ENCODE measurements at regions not wholly inside any gene's neighbourhood (a gene's known extent, or its start where the extent isn't known, plus 50 kb on each side); places are given as distances from the start of the nearest gene placed in this dataset.

DNA sequence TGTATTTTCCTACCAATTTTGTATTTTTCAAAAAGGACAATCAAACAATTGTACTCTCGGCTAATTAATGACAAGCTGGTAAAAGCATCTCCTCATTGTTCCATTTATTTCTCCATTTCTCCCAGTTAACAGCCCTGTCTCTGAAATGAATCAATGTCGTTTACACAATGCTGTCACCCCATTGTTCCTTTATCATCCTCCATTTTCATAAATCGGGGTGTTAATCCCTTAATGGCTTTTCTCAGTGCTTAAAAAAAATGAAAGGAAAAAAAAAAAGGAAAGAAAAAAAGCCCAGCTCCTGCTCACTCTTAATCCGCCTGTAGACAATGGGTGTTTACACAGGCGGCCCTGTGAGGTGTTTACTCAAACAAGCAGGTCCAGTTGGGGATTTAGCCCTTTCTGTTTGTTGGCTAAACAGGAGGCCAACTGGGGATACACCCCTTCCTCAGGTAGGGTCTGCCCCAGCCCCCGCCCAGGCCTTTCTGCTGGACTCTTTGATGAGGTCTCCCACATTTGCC lies 86.8 kb upstream of the SALL1 start:
- ChIA-PET POLR2A (interaction anchor here (0.6 kb wide), 1 partner anchor 50 kb away, joined by 3 read pairs; no protein-coding TSS in a partner anchor), CTCF (ENCODE audit: unreplicated experiment) (no interaction called here)
- H3K4me3 ChIP-seq (ENCODE audit: low read depth, low read length, poor library complexity, severe bottlenecking), result no peak overlapping the region
- BruUV-seq (replicated peaks), result no TSS peak
- no peak overlapping the region for H3K4me2 ChIP-seq (ENCODE audit: low read length)
- no peaks in the 10 kb centered on the region for H3K9me2 ChIP-seq (ENCODE audit: insufficient read depth, low read length)
- no peaks in the 10 kb centered on the region for H3K4me1 ChIP-seq (ENCODE audit: insufficient read depth, low read length, poor library complexity, severe bottlenecking)
- H3K9me3 ChIP-seq (ENCODE audit: low read length), result no peaks in the 10 kb centered on the region
- intact Hi-C loops (cut with micrococcal nuclease; ENCODE audit: unreplicated experiment), result no loop called here
- no peak overlapping the region for H2AFZ ChIP-seq (ENCODE audit: low read length)
- H3K36me3 ChIP-seq (ENCODE audit: insufficient read depth, low read length), result no peaks in the 10 kb centered on the region
- TF ChIP-seq, protein P1, sequence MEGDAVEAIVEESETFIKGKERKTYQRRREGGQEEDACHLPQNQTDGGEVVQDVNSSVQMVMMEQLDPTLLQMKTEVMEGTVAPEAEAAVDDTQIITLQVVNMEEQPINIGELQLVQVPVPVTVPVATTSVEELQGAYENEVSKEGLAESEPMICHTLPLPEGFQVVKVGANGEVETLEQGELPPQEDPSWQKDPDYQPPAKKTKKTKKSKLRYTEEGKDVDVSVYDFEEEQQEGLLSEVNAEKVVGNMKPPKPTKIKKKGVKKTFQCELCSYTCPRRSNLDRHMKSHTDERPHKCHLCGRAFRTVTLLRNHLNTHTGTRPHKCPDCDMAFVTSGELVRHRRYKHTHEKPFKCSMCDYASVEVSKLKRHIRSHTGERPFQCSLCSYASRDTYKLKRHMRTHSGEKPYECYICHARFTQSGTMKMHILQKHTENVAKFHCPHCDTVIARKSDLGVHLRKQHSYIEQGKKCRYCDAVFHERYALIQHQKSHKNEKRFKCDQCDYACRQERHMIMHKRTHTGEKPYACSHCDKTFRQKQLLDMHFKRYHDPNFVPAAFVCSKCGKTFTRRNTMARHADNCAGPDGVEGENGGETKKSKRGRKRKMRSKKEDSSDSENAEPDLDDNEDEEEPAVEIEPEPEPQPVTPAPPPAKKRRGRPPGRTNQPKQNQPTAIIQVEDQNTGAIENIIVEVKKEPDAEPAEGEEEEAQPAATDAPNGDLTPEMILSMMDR (conservative IDR thresholded peaks at IDR 0.05; ENCODE audit: low read length), result no peak
- TF ChIP-seq EZH2phosphoT487 (IDR thresholded peaks at IDR 0.05; ENCODE audit: borderline replicate concordance, low read depth, low read length), result no peak
- DNase-seq (ENCODE audit: low spot score), result no peak
- no peak overlapping the region for H3K27ac ChIP-seq (ENCODE audit: low read depth, low read length, poor library complexity, severe bottlenecking)
- H3K79me2 ChIP-seq (ENCODE audit: insufficient read depth, low read depth, low read length), result no peaks in the 10 kb centered on the region
- H4K20me1 ChIP-seq (ENCODE audit: insufficient read depth, low read length), result no peaks in the 10 kb centered on the region

DNA sequence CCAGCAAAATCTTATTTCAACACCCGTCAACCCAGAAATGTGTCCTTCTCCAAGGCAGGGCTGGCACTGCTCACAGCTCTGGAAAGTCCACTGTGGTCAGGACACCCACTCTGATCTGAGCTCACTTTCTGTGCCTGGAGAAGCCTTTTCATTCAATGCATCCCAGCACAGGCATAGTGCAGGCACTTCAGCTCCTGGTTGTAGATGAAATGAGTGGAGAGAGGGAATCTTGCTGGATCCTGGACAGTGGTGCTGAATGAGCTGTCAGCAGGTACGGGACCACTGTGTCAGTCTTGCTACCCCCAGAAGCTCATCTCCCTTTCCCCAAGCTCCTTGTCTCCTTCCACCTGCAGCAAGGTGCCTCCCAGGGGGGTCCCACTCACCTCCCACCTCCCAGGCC lies 86.1 kb upstream of the SALL1 start:
- no peak for TF ChIP-seq EZH2phosphoT487 (IDR thresholded peaks at IDR 0.05; ENCODE audit: borderline replicate concordance, low read depth, low read length)
- TF ChIP-seq, protein P1 (conservative IDR thresholded peaks at IDR 0.05; ENCODE audit: low read length), result no peak
- POLR2A ChIA-PET, result no interaction called here
- H3K4me2 ChIP-seq (ENCODE audit: low read length), result no peak overlapping the region

GRCh38 chr16:51236583-51236982 lies 85.5 kb upstream of the SALL1 start:
- no TSS peak for BruUV-seq (replicated peaks)
- Histone ChIP-seq H4K20me1 (ENCODE audit: insufficient read depth, low read length) (no peaks in the 10 kb centered on the region), H3K4me3 (ENCODE audit: low read depth, low read length, poor library complexity, severe bottlenecking) (no peak overlapping the region), H3K9me2 (ENCODE audit: insufficient read depth, low read length) (no peaks in the 10 kb centered on the region), H3K4me1 (ENCODE audit: insufficient read depth, low read length, poor library complexity, severe bottlenecking) (no peaks in the 10 kb centered on the region), H3K36me3 (ENCODE audit: insufficient read depth, low read length) (no peaks in the 10 kb centered on the region), H2AFZ (ENCODE audit: low read length) (no peak overlapping the region), H3K27ac (ENCODE audit: low read depth, low read length, poor library complexity, severe bottlenecking) (no peak overlapping the region), H3K9me3 (ENCODE audit: low read length) (no peaks in the 10 kb centered on the region), H3K79me2 (ENCODE audit: insufficient read depth, low read depth, low read length) (no peaks in the 10 kb centered on the region), H3K4me2 (ENCODE audit: low read length) (no peak overlapping the region)
- no peak for TF ChIP-seq EZH2phosphoT487 (IDR thresholded peaks at IDR 0.05; ENCODE audit: borderline replicate concordance, low read depth, low read length)
- TF ChIP-seq, protein P1 (conservative IDR thresholded peaks at IDR 0.05; ENCODE audit: low read length), result no peak
- intact Hi-C loops (cut with micrococcal nuclease; ENCODE audit: unreplicated experiment), result no loop called here
- CTCF ChIA-PET (ENCODE audit: unreplicated experiment), result no interaction called here
- DNase-seq (ENCODE audit: low spot score), result no peak
- POLR2A ChIA-PET, result no interaction called here

More for the DNA sequence above, 86.1 kb upstream of the SALL1 start:
- Histone ChIP-seq H3K9me2 (ENCODE audit: insufficient read depth, low read length) (no peaks in the 10 kb centered on the region), H3K4me1 (ENCODE audit: insufficient read depth, low read length, poor library complexity, severe bottlenecking) (no peaks in the 10 kb centered on the region), H3K9me3 (ENCODE audit: low read length) (no peaks in the 10 kb centered on the region), H3K4me3 (ENCODE audit: low read depth, low read length, poor library complexity, severe bottlenecking) (no peak overlapping the region), H3K36me3 (ENCODE audit: insufficient read depth, low read length) (no peaks in the 10 kb centered on the region), H3K79me2 (ENCODE audit: insufficient read depth, low read depth, low read length) (no peaks in the 10 kb centered on the region), H2AFZ (ENCODE audit: low read length) (no peak overlapping the region), H3K27ac (ENCODE audit: low read depth, low read length, poor library complexity, severe bottlenecking) (no peak overlapping the region), H4K20me1 (ENCODE audit: insufficient read depth, low read length) (no peaks in the 10 kb centered on the region)
- CTCF ChIA-PET (ENCODE audit: unreplicated experiment), result no interaction called here
- intact Hi-C loops (cut with micrococcal nuclease; ENCODE audit: unreplicated experiment), result no loop called here
- no TSS peak for BruUV-seq (replicated peaks)
- no peak for DNase-seq (ENCODE audit: low spot score)

Data from OCI-LY7 (cell line).